Stimulated activated naive CD4-positive, alpha-beta T cell (primary cell): ENCODE measurements at regions not wholly inside any gene's neighbourhood (a gene's known extent, or its start where the extent isn't known, plus 50 kb on each side); places are given as distances from the start of the nearest gene placed in this dataset.
"Not testable (repeated sequence)": the region's sequence is repeated elsewhere in the genome, so short reads cannot be mapped to it uniquely, and the experiment has no call there.

Experiments
- DNase-seq, 6 experiments: peaks; one replicate each; lab custom pipeline; 2025; lab: John Stamatoyannopoulos, UW

GRCh38 chr6:67219346-67219745 is 1415.7 kb upstream of the ADGRB3 start:
- no peak for DNase-seq

- DNase-seq, result no peak
Observed at GRCh38 chr6:67212584-67212983, 1422.5 kb upstream of the ADGRB3 start.

- no peak for DNase-seq
Observed at GRCh38 chr6:67210450-67210849, 1424.6 kb upstream of the ADGRB3 start.

GRCh38 chr6:67201563-67201962 is 1433.5 kb upstream of the ADGRB3 start:
- DNase-seq, result no peak

- no peak for DNase-seq
Observed at GRCh38 chr6:67200626-67201403, 1434.3 kb upstream of the ADGRB3 start.

- DNase-seq, result no peak
Observed at GRCh38 chr6:67199425-67199824, 1435.7 kb upstream of the ADGRB3 start.

GRCh38 chr6:67190733-67191132 is 1444.3 kb upstream of the ADGRB3 start:
- no peak for DNase-seq

- no peak for DNase-seq
Observed at GRCh38 chr6:67184405-67184804, 1450.7 kb upstream of the ADGRB3 start.

GRCh38 chr6:67175101-67175500 is 1460.0 kb upstream of the ADGRB3 start:
- DNase-seq, result no peak

- DNase-seq, result no peak
Observed at GRCh38 chr6:67165606-67166005, 1458.6 kb upstream of the EYS start.

GRCh38 chr6:67160820-67161219 is 1453.8 kb upstream of the EYS start:
- no peak for DNase-seq

- DNase-seq, result no peak
Observed at GRCh38 chr6:67141005-67141404, 1434.0 kb upstream of the EYS start.

- DNase-seq, result no peak
Observed at GRCh38 chr6:67133973-67134372, 1426.9 kb upstream of the EYS start.

GRCh38 chr6:67131827-67132226 is 1424.8 kb upstream of the EYS start:
- no peak for DNase-seq

GRCh38 chr6:67129780-67130179 is 1422.8 kb upstream of the EYS start:
- no peak for DNase-seq

- DNase-seq, result no peak
Observed at GRCh38 chr6:67127041-67127440, 1420.0 kb upstream of the EYS start.

GRCh38 chr6:67121115-67121514 is 1414.1 kb upstream of the EYS start:
- no peak for DNase-seq

GRCh38 chr6:67112120-67112519 is 1405.1 kb upstream of the EYS start:
- DNase-seq, result no peak

GRCh38 chr6:67102743-67103142 is 1395.7 kb upstream of the EYS start:
- no peak for DNase-seq

GRCh38 chr6:67095618-67096226 is 1388.7 kb upstream of the EYS start:
- DNase-seq, result not testable (repeated sequence)

- DNase-seq, result no peak
Observed at GRCh38 chr6:67094431-67094946, 1387.5 kb upstream of the EYS start.

GRCh38 chr6:67073938-67074337 is 1366.9 kb upstream of the EYS start:
- DNase-seq, result no peak

GRCh38 chr6:67068781-67069180 is 1361.8 kb upstream of the EYS start:
- DNase-seq, result no peak

- no peak for DNase-seq
Observed at GRCh38 chr6:67064323-67064722, 1357.3 kb upstream of the EYS start.
